NB4 (cell line): ENCODE measurements at regions not wholly inside any gene's neighbourhood (a gene's known extent, or its start where the extent isn't known, plus 50 kb on each side); places are given as distances from the start of the nearest gene placed in this dataset.
A peak's percentile ranks its signal among the peaks of the same experiment; 100 is the strongest.

Experiments used
- DNase-seq: peaks from one replicate; pipeline ENCODE4 v3.0.0; 2010; ENCODE audit warnings: low read depth
- H3K4me3 ChIP-seq: one replicate; pipeline ENCODE4 v1.5.1; 2011; ENCODE audit warnings: mild to moderate bottlenecking, low read depth, low read length, moderate library complexity
- CTCF ChIP-seq: IDR thresholded peaks from one replicate; pipeline ENCODE4 v1.5.1; 2012; ENCODE audit warnings: low read depth, low read length
- MAX ChIP-seq: IDR thresholded peaks from 2 replicates; pipeline ENCODE4 v1.6.1; 2011; ENCODE audit warnings: low read depth, low read length
- MYC ChIP-seq: IDR thresholded peaks from 2 replicates; pipeline ENCODE4 v1.6.1; 2011; ENCODE audit warnings: low read depth, low read length
- POLR2A ChIP-seq: IDR thresholded peaks from 2 replicates; pipeline ENCODE4 v1.6.1; 2011; ENCODE audit warnings: mild to moderate bottlenecking; ENCODE audit not compliant: insufficient read length; ENCODE audit errors: extremely low read depth

GRCh38 chr7:52525772-52526341 lies 509.6 kb upstream of the POM121L12 start:
- no peak for TF ChIP-seq POLR2A
- TF ChIP-seq MYC, result no peak
- TF ChIP-seq CTCF, result no peak
- TF ChIP-seq MAX, result no peak
- no peak overlapping the region for H3K4me3 ChIP-seq

GRCh38 chr7:52518869-52519268 lies 516.6 kb upstream of the POM121L12 start:
- no peak overlapping the region for H3K4me3 ChIP-seq
- no peak for DNase-seq
- TF ChIP-seq MYC, result no peak
- no peak for TF ChIP-seq MAX
- no peak for TF ChIP-seq CTCF
- TF ChIP-seq POLR2A, result no peak

More at GRCh38 chr7:52525772-52526341, 509.6 kb upstream of the POM121L12 start:
- no peak for DNase-seq

GRCh38 chr7:52512656-52513055 lies 522.8 kb upstream of the POM121L12 start:
- TF ChIP-seq POLR2A (no peak), MAX (no peak), CTCF (no peak), MYC (no peak)
- DNase-seq, result no peak

GRCh38 chr7:52507546-52508255 lies 527.7 kb upstream of the POM121L12 start:
- H3K4me3 ChIP-seq, result no peak overlapping the region
- peak; percentile 51 for DNase-seq
- TF ChIP-seq MYC (no peak), CTCF (no peak), MAX (no peak), POLR2A (no peak)

More at GRCh38 chr7:52512656-52513055, 522.8 kb upstream of the POM121L12 start:
- no peak overlapping the region for H3K4me3 ChIP-seq

GRCh38 chr7:52506325-52506724 lies 529.1 kb upstream of the POM121L12 start:
- H3K4me3 ChIP-seq, result no peak overlapping the region
- TF ChIP-seq MAX (no peak), POLR2A (no peak), MYC (no peak), CTCF (no peak)
- no peak for DNase-seq

- TF ChIP-seq CTCF, result no peak
- TF ChIP-seq POLR2A, result no peak
- TF ChIP-seq MYC, result no peak
- TF ChIP-seq MAX, result no peak
- no peak overlapping the region for H3K4me3 ChIP-seq
- no peak for DNase-seq
Observed at GRCh38 chr7:52504561-52504960, 530.9 kb upstream of the POM121L12 start.
